ENCODE measurements at regions not wholly inside any gene's neighbourhood (a gene's known extent, or its start where the extent isn't known, plus 50 kb on each side); places are given as distances from the start of the nearest gene placed in this dataset.

DNA sequence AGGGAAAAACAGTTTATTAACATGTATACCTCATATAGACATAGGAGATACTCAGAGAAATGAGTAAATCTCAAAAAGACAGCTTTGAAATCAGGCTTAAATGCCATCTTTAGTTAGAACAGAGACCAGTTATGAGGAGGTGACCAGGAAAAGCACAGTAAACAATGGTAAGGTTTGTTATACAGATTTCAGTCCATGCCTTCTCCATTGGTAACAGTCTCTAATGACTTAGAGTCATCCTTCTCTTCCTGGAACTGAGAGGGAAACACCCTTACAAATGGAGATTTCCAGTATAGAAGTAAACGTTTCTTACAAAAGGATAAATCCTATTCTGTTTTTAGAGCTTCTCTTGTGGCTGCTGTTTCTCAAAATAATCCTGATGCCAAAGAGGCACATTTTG is 476.3 kb upstream of the NAALADL2 start:
- Histone ChIP-seq H3K9ac (ENCODE audit: low read depth, low read length, poor library complexity, severe bottlenecking) (no peak overlapping the region), H3F3A (ENCODE audit: low read depth) (no peaks in the 10 kb centered on the region), H3K27me3 (ENCODE audit: insufficient read depth, low read length, poor library complexity, severe bottlenecking) (no peaks in the 10 kb centered on the region), H3K4me1 (ENCODE audit: insufficient read depth, low read length, poor library complexity, severe bottlenecking) (no peaks in the 10 kb centered on the region), H3K4me2 (ENCODE audit: low read depth, low read length, poor library complexity, severe bottlenecking) (no peak overlapping the region), H3K79me2 (ENCODE audit: insufficient read depth, low read length) (no peaks in the 10 kb centered on the region), H3K4me3 (ENCODE audit: low read length, poor library complexity, severe bottlenecking) (no peak overlapping the region), H3K9me3 (ENCODE audit: insufficient read depth, low read depth, low read length) (no peaks in the 10 kb centered on the region), H3K36me3 (ENCODE audit: insufficient read depth, low read length) (no peaks in the 10 kb centered on the region), H2AFZ (ENCODE audit: low read length) (no peak overlapping the region), H3K9me2 (replicated peaks; ENCODE audit: low read depth, low read length) (no peaks in the 10 kb centered on the region), H4K20me1 (ENCODE audit: insufficient read depth, low read length, poor library complexity, severe bottlenecking) (no peaks in the 10 kb centered on the region)
- no peak for TF ChIP-seq EZH2phosphoT487 (IDR thresholded peaks at IDR 0.05; ENCODE audit: borderline replicate concordance)
- no peak for TF ChIP-seq CTCF (conservative IDR thresholded peaks at IDR 0.05; ENCODE audit: low read length)

GRCh38 chr3:174387736-174388135 is 471.4 kb upstream of the NAALADL2 start:
- Histone ChIP-seq H2AFZ (ENCODE audit: low read length) (no peak overlapping the region), H4K20me1 (ENCODE audit: insufficient read depth, low read length, poor library complexity, severe bottlenecking) (no peaks in the 10 kb centered on the region), H3K36me3 (ENCODE audit: insufficient read depth, low read length) (no peaks in the 10 kb centered on the region), H3K9me2 (replicated peaks; ENCODE audit: low read depth, low read length) (no peaks in the 10 kb centered on the region), H3K9me3 (ENCODE audit: insufficient read depth, low read depth, low read length) (no peaks in the 10 kb centered on the region), H3K4me1 (ENCODE audit: insufficient read depth, low read length, poor library complexity, severe bottlenecking) (no peaks in the 10 kb centered on the region), H3K79me2 (ENCODE audit: insufficient read depth, low read length) (no peaks in the 10 kb centered on the region), H3K9ac (ENCODE audit: low read depth, low read length, poor library complexity, severe bottlenecking) (no peak overlapping the region), H3K4me2 (ENCODE audit: low read depth, low read length, poor library complexity, severe bottlenecking) (no peak overlapping the region), H3K27me3 (ENCODE audit: insufficient read depth, low read length, poor library complexity, severe bottlenecking) (no peaks in the 10 kb centered on the region), H3F3A (ENCODE audit: low read depth) (no peaks in the 10 kb centered on the region), H3K4me3 (ENCODE audit: low read length, poor library complexity, severe bottlenecking) (no peak overlapping the region)
- TF ChIP-seq CTCF (conservative IDR thresholded peaks at IDR 0.05; ENCODE audit: low read length): no peak
- TF ChIP-seq EZH2phosphoT487 (IDR thresholded peaks at IDR 0.05; ENCODE audit: borderline replicate concordance): no peak

- H2AFZ ChIP-seq (ENCODE audit: low read length): no peak overlapping the region
- no peak overlapping the region for H3K4me3 ChIP-seq (ENCODE audit: low read length, poor library complexity, severe bottlenecking)
- no peak overlapping the region for H3K9ac ChIP-seq (ENCODE audit: low read depth, low read length, poor library complexity, severe bottlenecking)
- H3K4me2 ChIP-seq (ENCODE audit: low read depth, low read length, poor library complexity, severe bottlenecking): no peak overlapping the region
- no peaks in the 10 kb centered on the region for H3K9me2 ChIP-seq (replicated peaks; ENCODE audit: low read depth, low read length)
- no peaks in the 10 kb centered on the region for H4K20me1 ChIP-seq (ENCODE audit: insufficient read depth, low read length, poor library complexity, severe bottlenecking)
- no peaks in the 10 kb centered on the region for H3K9me3 ChIP-seq (ENCODE audit: insufficient read depth, low read depth, low read length)
- no peaks in the 10 kb centered on the region for H3K36me3 ChIP-seq (ENCODE audit: insufficient read depth, low read length)
- TF ChIP-seq EZH2phosphoT487 (IDR thresholded peaks at IDR 0.05; ENCODE audit: borderline replicate concordance) (no peak), CTCF (conservative IDR thresholded peaks at IDR 0.05; ENCODE audit: low read length) (peak; percentile 53)
- no peaks in the 10 kb centered on the region for H3K4me1 ChIP-seq (ENCODE audit: insufficient read depth, low read length, poor library complexity, severe bottlenecking)
- H3K27me3 ChIP-seq (ENCODE audit: insufficient read depth, low read length, poor library complexity, severe bottlenecking): no peaks in the 10 kb centered on the region
- H3F3A ChIP-seq (ENCODE audit: low read depth): no peaks in the 10 kb centered on the region
- no peaks in the 10 kb centered on the region for H3K79me2 ChIP-seq (ENCODE audit: insufficient read depth, low read length)
Measured at GRCh38 chr3:174397848-174398247, 461.3 kb upstream of the NAALADL2 start.

Measured in Loucy (cell line).